ENCODE measurements at regions not wholly inside any gene's neighbourhood (a gene's known extent, or its start where the extent isn't known, plus 50 kb on each side); places are given as distances from the start of the nearest gene placed in this dataset.

DNA sequence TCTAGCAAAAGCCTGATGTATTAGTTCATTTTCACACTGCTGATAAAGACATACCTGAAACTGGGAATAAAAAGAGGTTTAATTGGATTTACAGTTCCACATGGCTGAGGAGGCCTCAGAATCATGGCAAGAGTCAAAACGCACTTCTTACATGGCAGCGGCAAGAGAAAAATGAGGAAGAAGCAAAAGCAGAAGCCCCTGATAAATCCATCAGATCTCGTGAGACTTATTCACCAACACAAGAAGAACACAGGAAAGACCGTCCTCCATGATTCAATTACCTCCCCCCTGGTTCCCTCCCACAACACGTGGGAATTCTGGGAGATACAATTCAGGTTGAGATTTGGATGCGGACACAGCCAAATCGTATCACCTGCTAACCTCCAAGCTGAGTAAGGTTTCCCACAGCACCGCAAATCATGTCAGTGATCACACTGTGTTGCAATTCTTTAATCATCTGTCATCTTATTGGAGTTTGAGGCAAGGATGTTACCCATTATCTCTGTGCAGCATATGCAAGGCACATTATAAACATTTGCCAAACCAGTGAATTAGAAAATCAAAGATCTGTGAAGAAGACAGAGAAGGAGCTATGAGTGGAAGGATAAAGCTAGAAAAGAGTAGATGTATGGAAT is 128.5 kb downstream of the ZNF281 start:
- Histone ChIP-seq H3K9me2 (ENCODE audit: insufficient read depth, low read length) (no peaks in the 10 kb centered on the region), H3K9ac (ENCODE audit: low read length) (no peak overlapping the region), H3K27ac (ENCODE audit: low read length) (no peak overlapping the region), H3K27me3 (ENCODE audit: insufficient read depth, low read depth, low read length) (no peaks in the 10 kb centered on the region), H3K79me2 (replicated peaks; ENCODE audit: insufficient read depth, low read length) (no peaks in the 10 kb centered on the region), H3F3A (ENCODE audit: insufficient read depth, low read length, poor library complexity, severe bottlenecking) (no peaks in the 10 kb centered on the region), H4K20me1 (ENCODE audit: insufficient read depth) (no peaks in the 10 kb centered on the region), H3K36me3 (ENCODE audit: insufficient read depth, low read length) (no peaks in the 10 kb centered on the region), H3K4me3 (ENCODE audit: low read length) (no peak overlapping the region), H3K4me2 (ENCODE audit: low read length) (no peak overlapping the region), H3K9me3 (ENCODE audit: low read length) (no peaks in the 10 kb centered on the region), H2AFZ (ENCODE audit: low read depth, low read length) (no peak overlapping the region)
- no peak for TF ChIP-seq REST (IDR thresholded peaks at IDR 0.05; ENCODE audit: borderline replicate concordance)
- no peak for TF ChIP-seq SMC3 (conservative IDR thresholded peaks at IDR 0.05; ENCODE audit: poor library complexity)
- TF ChIP-seq MXI1 (conservative IDR thresholded peaks at IDR 0.05; ENCODE audit: poor library complexity, severe bottlenecking), result no peak
- TF ChIP-seq CTCF (IDR thresholded peaks at IDR 0.05; ENCODE audit: poor library complexity, severe bottlenecking), result no peak
- TF ChIP-seq POLR2AphosphoS5 (IDR thresholded peaks at IDR 0.05), result no peak
- TF ChIP-seq RAD21 (conservative IDR thresholded peaks at IDR 0.05), result no peak
- no peak for TF ChIP-seq TAF1 (IDR thresholded peaks at IDR 0.05; ENCODE audit: low read depth)
- no peak for TF ChIP-seq EZH2 (IDR thresholded peaks at IDR 0.05; ENCODE audit: borderline replicate concordance, insufficient read depth, low read length, poor library complexity, severe bottlenecking)

GRCh38 chr1:200279810-200280411 is 129.9 kb downstream of the ZNF281 start:
- H3K4me2 ChIP-seq (ENCODE audit: low read length), result no peak overlapping the region
- H3K9ac ChIP-seq (ENCODE audit: low read length), result no peak overlapping the region
- no peaks in the 10 kb centered on the region for H3K9me3 ChIP-seq (ENCODE audit: low read length)
- no peaks in the 10 kb centered on the region for H3F3A ChIP-seq (ENCODE audit: insufficient read depth, low read length, poor library complexity, severe bottlenecking)
- no peaks in the 10 kb centered on the region for H3K79me2 ChIP-seq (replicated peaks; ENCODE audit: insufficient read depth, low read length)
- H3K9me2 ChIP-seq (ENCODE audit: insufficient read depth, low read length), result no peaks in the 10 kb centered on the region
- no peak overlapping the region for H3K27ac ChIP-seq (ENCODE audit: low read length)
- no peak overlapping the region for H3K4me3 ChIP-seq (ENCODE audit: low read length)
- H3K36me3 ChIP-seq (ENCODE audit: insufficient read depth, low read length), result no peaks in the 10 kb centered on the region
- no peak overlapping the region for H2AFZ ChIP-seq (ENCODE audit: low read depth, low read length)
- TF ChIP-seq EP300 (conservative IDR thresholded peaks at IDR 0.05; ENCODE audit: poor library complexity, severe bottlenecking) (no peak), MXI1 (conservative IDR thresholded peaks at IDR 0.05; ENCODE audit: poor library complexity, severe bottlenecking) (no peak), REST (IDR thresholded peaks at IDR 0.05; ENCODE audit: borderline replicate concordance) (no peak), RAD21 (conservative IDR thresholded peaks at IDR 0.05) (no peak), CTCF (IDR thresholded peaks at IDR 0.05; ENCODE audit: poor library complexity, severe bottlenecking) (no peak), POLR2AphosphoS5 (IDR thresholded peaks at IDR 0.05) (no peak), SMC3 (conservative IDR thresholded peaks at IDR 0.05; ENCODE audit: poor library complexity) (no peak), EZH2 (IDR thresholded peaks at IDR 0.05; ENCODE audit: borderline replicate concordance, insufficient read depth, low read length, poor library complexity, severe bottlenecking) (no peak), TAF1 (IDR thresholded peaks at IDR 0.05; ENCODE audit: low read depth) (no peak)
- no peaks in the 10 kb centered on the region for H4K20me1 ChIP-seq (ENCODE audit: insufficient read depth)
- no peaks in the 10 kb centered on the region for H3K27me3 ChIP-seq (ENCODE audit: insufficient read depth, low read depth, low read length)

Data from neural cell (in vitro differentiated cells).